AG09309 (cell line): ENCODE measurements at regions not wholly inside any gene's neighbourhood (a gene's known extent, or its start where the extent isn't known, plus 50 kb on each side); places are given as distances from the start of the nearest gene placed in this dataset.
"Not testable (repeated sequence)": the region's sequence is repeated elsewhere in the genome, so short reads cannot be mapped to it uniquely, and the experiment has no call there.

ENCODE experiments used
- DNase-seq: peaks from one replicate; pipeline ENCODE4 v3.0.0-alpha.2; 2010; ENCODE audit warnings: low read depth
- H3K4me3 ChIP-seq: 2 replicates; pipeline ENCODE4 v1.5.1; 2011; ENCODE audit warnings: mild to moderate bottlenecking, low read depth, low read length, moderate library complexity; ENCODE audit not compliant: control insufficient read depth
- CTCF ChIP-seq: IDR thresholded peaks from 2 replicates; pipeline ENCODE4 v1.5.1; 2011; ENCODE audit warnings: mild to moderate bottlenecking, low read depth, low read length, inconsistent platforms; ENCODE audit not compliant: insufficient read depth, control insufficient read depth; ENCODE audit errors: missing control alignments

DNA sequence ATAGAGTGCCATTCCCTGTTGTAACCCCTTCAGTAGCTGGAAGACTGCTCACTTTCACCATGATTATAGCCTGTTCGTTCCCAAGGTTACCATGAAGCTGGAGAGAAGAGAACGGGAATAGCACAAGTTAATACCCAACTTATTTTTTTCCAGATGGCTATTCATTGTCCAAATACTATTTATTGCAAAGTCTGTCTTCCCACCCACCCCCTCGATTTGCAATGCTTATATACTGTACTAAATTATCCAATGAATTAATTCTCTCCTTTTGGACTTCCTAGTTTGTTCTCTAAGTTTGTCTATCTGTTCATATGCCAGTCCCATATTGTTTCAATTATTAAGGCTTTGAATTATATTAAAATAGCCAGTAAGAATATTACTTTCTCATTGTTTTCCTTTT lies 231.0 kb downstream of the RAB11FIP4 start:
- H3K4me3 ChIP-seq, result no peak overlapping the region
- no peak for DNase-seq
- no peak for TF ChIP-seq CTCF

DNA sequence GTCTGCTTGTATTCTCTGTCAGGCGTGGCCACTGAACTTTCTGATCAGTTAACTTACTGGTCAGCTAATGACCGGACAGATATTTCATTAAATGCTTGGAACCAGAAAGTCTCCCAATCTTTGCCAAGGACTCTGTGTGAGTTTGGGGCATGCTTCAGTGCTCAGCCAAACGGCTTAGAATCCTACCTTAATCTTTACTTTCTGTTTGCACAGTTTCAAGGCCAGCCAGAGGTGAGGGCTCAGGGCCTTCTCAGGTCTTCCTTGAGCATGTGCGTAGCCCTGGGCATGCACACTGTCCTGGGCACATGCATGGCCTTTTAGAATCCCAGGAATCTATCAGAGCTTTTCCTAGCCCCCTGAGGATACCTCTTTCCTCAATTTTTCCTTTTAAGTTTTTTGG lies 230.1 kb downstream of the RAB11FIP4 start:
- DNase-seq, result no peak
- H3K4me3 ChIP-seq, result no peak overlapping the region
- no peak for TF ChIP-seq CTCF

DNA sequence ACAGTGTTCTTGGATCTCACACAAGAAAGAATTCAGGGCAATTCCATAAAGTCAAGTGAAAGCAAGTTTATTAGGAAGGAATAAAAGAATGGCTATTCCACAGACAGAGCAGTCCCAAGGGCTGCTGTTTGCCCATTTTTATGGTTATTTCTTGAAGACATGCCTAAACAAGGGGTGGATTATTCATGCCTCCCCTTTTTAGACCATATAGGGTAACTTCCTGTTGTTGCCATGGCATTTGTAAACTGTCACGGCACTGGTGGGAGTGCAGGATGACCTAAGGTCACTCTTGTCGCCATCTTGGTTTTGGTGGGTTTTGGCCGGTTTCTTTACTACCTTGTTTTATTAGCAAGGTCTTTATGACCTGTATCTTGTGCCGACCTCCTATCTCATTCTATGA lies 219.6 kb downstream of the RAB11FIP4 start:
- not testable (repeated sequence) for H3K4me3 ChIP-seq, DNase-seq

- H3K4me3 ChIP-seq, result no peak overlapping the region
- TF ChIP-seq CTCF, result no peak
- DNase-seq, result no peak
Measured at GRCh38 chr17:31609996-31610910, 218.8 kb downstream of the RAB11FIP4 start.

DNA sequence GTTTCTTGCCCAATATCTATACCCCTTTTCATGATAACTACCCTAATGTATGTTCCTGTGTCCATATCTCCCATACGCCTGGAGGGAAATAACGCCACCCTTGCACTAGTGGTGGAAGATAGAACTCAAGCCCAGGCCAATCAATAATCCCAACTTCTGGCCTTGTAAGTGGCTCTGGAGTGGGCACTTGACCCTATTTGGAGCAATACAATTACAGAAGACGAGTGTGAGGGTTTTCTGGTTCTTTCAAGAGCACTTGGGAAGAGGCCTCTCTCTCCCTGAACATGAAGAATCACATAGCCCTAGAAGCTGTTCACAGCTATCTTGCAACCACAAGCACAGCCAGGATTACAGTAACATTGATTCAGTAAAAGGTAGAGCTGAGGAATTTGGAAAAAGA lies 217.9 kb downstream of the RAB11FIP4 start:
- DNase-seq, result no peak

DNA sequence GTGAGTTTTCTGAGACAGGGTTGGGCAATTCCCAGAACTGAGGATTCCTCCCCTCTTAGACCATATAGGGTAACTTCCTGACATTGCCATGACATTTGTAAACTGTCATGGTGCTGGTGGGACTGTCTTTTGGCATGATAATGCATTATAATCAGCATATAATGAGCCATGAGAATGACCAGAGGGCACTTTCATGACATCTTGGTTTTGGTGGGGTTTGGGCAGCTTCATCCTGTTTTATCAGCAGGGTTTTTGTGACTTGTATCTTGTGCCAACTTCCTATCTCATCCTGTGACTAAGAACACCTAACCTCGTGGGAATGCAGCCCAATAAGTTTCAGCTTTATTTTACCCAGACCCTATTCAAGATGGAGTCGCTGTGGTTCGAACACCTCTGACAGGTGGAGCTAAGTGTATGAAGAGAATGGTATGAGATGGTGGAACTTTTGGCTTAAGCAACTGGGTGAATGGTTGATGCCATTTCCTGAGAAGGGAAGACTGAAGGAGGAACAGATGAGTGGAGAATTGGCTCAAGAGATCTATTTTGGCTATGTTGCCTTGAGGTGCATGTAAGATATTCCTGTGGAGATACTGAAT lies 217.3 kb downstream of the RAB11FIP4 start:
- H3K4me3 ChIP-seq, result no peak overlapping the region
- TF ChIP-seq CTCF, result no peak
- DNase-seq, result no peak

More for the DNA sequence above, 217.9 kb downstream of the RAB11FIP4 start:
- H3K4me3 ChIP-seq, result no peak overlapping the region
- no peak for TF ChIP-seq CTCF

DNA sequence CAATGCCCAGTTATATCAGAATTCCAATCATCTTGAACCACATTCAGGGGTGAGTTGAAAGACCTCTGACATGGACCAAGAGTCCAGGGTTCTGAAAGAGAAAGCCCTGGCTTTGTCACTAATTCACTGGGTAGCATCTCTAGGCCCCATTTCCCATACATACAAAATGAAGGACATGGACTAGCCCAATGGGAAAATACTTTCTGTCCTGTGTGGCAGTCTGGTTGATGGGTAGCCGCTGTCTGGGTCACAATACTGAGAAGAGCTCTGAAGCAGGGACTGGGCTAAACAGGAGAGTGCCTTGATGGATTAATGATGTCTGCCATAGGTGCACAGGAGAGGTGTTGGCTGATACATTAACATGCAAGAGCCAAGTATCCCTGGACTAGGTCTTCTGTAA lies 214.3 kb downstream of the RAB11FIP4 start:
- TF ChIP-seq CTCF, result no peak
- DNase-seq, result no peak
- H3K4me3 ChIP-seq, result no peak overlapping the region
